Mononuclear cell (primary cell): ENCODE measurements at regions not wholly inside any gene's neighbourhood (a gene's known extent, or its start where the extent isn't known, plus 50 kb on each side); places are given as distances from the start of the nearest gene placed in this dataset.
"Not testable (repeated sequence)": the region's sequence is repeated elsewhere in the genome, so short reads cannot be mapped to it uniquely, and the experiment has no call there.

Experiments used
- H3K27me3 ChIP-seq: 2 replicates; pipeline ENCODE4 v1.6.0; 2011; ENCODE audit warnings: low read length, control low read depth; ENCODE audit not compliant: insufficient read depth
- H3K4me1 ChIP-seq: 2 replicates; pipeline ENCODE4 v1.5.1; 2011; ENCODE audit warnings: mild to moderate bottlenecking, low read length, control low read depth; ENCODE audit not compliant: insufficient read depth
- H3K4me3 ChIP-seq: 2 replicates; pipeline ENCODE4 v1.5.1; 2011; ENCODE audit warnings: mild to moderate bottlenecking, low read length, moderate library complexity
- H3K9me3 ChIP-seq: 2 replicates; pipeline ENCODE4 v1.5.1; 2011; ENCODE audit warnings: low read depth, mild to moderate bottlenecking, control low read depth, low read length

- no peak overlapping the region for H3K4me3 ChIP-seq
- H3K4me1 ChIP-seq, result no peaks in the 10 kb centered on the region
- no peaks in the 10 kb centered on the region for H3K27me3 ChIP-seq
- no peaks in the 10 kb centered on the region for H3K9me3 ChIP-seq
Observed at GRCh38 chr2:133624551-133624950, 56.3 kb upstream of the NCKAP5 start.

GRCh38 chr2:133627741-133628140 is 59.5 kb upstream of the NCKAP5 start:
- Histone ChIP-seq H3K27me3 (no peaks in the 10 kb centered on the region), H3K4me3 (no peak overlapping the region), H3K9me3 (no peaks in the 10 kb centered on the region), H3K4me1 (no peaks in the 10 kb centered on the region)

- H3K4me1 ChIP-seq, result no peaks in the 10 kb centered on the region
- no peak overlapping the region for H3K4me3 ChIP-seq
- no peaks in the 10 kb centered on the region for H3K27me3 ChIP-seq
- H3K9me3 ChIP-seq, result no peaks in the 10 kb centered on the region
Observed at GRCh38 chr2:133633309-133633708, 65.0 kb upstream of the NCKAP5 start.

- H3K9me3 ChIP-seq, result no peaks in the 10 kb centered on the region
- no peak overlapping the region for H3K4me3 ChIP-seq
- no peaks in the 10 kb centered on the region for H3K27me3 ChIP-seq
- no peaks in the 10 kb centered on the region for H3K4me1 ChIP-seq
Observed at GRCh38 chr2:133633881-133634409, 65.7 kb upstream of the NCKAP5 start.

GRCh38 chr2:133635131-133635530 is 66.9 kb upstream of the NCKAP5 start:
- H3K9me3 ChIP-seq, result no peaks in the 10 kb centered on the region
- no peak overlapping the region for H3K4me3 ChIP-seq
- H3K27me3 ChIP-seq, result no peaks in the 10 kb centered on the region
- no peaks in the 10 kb centered on the region for H3K4me1 ChIP-seq

- Histone ChIP-seq H3K9me3 (no peaks in the 10 kb centered on the region), H3K4me3 (no peak overlapping the region), H3K4me1 (no peaks in the 10 kb centered on the region), H3K27me3 (no peaks in the 10 kb centered on the region)
Observed at GRCh38 chr2:133636287-133636686, 68.0 kb upstream of the NCKAP5 start.

GRCh38 chr2:133640103-133640502 is 71.8 kb upstream of the NCKAP5 start:
- Histone ChIP-seq H3K4me3 (no peak overlapping the region), H3K9me3 (no peaks in the 10 kb centered on the region), H3K27me3 (no peaks in the 10 kb centered on the region), H3K4me1 (no peaks in the 10 kb centered on the region)

GRCh38 chr2:133641497-133641896 is 73.2 kb upstream of the NCKAP5 start:
- Histone ChIP-seq H3K27me3 (no peaks in the 10 kb centered on the region), H3K4me1 (no peaks in the 10 kb centered on the region), H3K9me3 (no peaks in the 10 kb centered on the region), H3K4me3 (no peak overlapping the region)

GRCh38 chr2:133641942-133642725 is 73.9 kb upstream of the NCKAP5 start:
- Histone ChIP-seq H3K27me3 (no peaks in the 10 kb centered on the region), H3K9me3 (no peaks in the 10 kb centered on the region), H3K4me3 (no peak overlapping the region), H3K4me1 (no peaks in the 10 kb centered on the region)

- H3K4me1 ChIP-seq, result no peaks in the 10 kb centered on the region
- no peaks in the 10 kb centered on the region for H3K27me3 ChIP-seq
- no peak overlapping the region for H3K4me3 ChIP-seq
- no peaks in the 10 kb centered on the region for H3K9me3 ChIP-seq
Observed at GRCh38 chr2:133642791-133643191, 74.5 kb upstream of the NCKAP5 start.

- Histone ChIP-seq H3K4me1 (no peaks in the 10 kb centered on the region), H3K27me3 (no peaks in the 10 kb centered on the region), H3K4me3 (no peak overlapping the region), H3K9me3 (no peaks in the 10 kb centered on the region)
Observed at GRCh38 chr2:133643863-133644262, 75.6 kb upstream of the NCKAP5 start.

GRCh38 chr2:133644846-133645245 is 76.6 kb upstream of the NCKAP5 start:
- no peaks in the 10 kb centered on the region for H3K9me3 ChIP-seq
- no peak overlapping the region for H3K4me3 ChIP-seq
- no peaks in the 10 kb centered on the region for H3K27me3 ChIP-seq
- no peaks in the 10 kb centered on the region for H3K4me1 ChIP-seq

GRCh38 chr2:133647386-133647785 is 79.1 kb upstream of the NCKAP5 start:
- H3K4me3 ChIP-seq, H3K27me3 ChIP-seq, H3K4me1 ChIP-seq, H3K9me3 ChIP-seq: not testable (repeated sequence)

GRCh38 chr2:133651861-133652260 is 83.6 kb upstream of the NCKAP5 start:
- no peaks in the 10 kb centered on the region for H3K27me3 ChIP-seq
- H3K4me3 ChIP-seq, result no peak overlapping the region
- no peaks in the 10 kb centered on the region for H3K4me1 ChIP-seq
- peaks cover 6% of the 10 kb centered on the region for H3K9me3 ChIP-seq

- Histone ChIP-seq H3K4me3 (no peak overlapping the region), H3K27me3 (no peaks in the 10 kb centered on the region), H3K4me1 (no peaks in the 10 kb centered on the region), H3K9me3 (peaks cover 6% of the 10 kb centered on the region)
Observed at GRCh38 chr2:133652398-133652797, 84.1 kb upstream of the NCKAP5 start.

- Histone ChIP-seq H3K27me3 (no peaks in the 10 kb centered on the region), H3K9me3 (peaks cover 6% of the 10 kb centered on the region), H3K4me1 (no peaks in the 10 kb centered on the region), H3K4me3 (no peak overlapping the region)
Observed at GRCh38 chr2:133653056-133653455, 84.8 kb upstream of the NCKAP5 start.
